Myocyte (in vitro differentiated cells): ENCODE measurements at regions not wholly inside any gene's neighbourhood (a gene's known extent, or its start where the extent isn't known, plus 50 kb on each side); places are given as distances from the start of the nearest gene placed in this dataset.
"Not testable (repeated sequence)": the region's sequence is repeated elsewhere in the genome, so short reads cannot be mapped to it uniquely, and the experiment has no call there.

Experiments used
- DNase-seq: peaks from one replicate; pipeline ENCODE4 v3.0.0-alpha.2; 2012; ENCODE audit warnings: low read depth

DNA sequence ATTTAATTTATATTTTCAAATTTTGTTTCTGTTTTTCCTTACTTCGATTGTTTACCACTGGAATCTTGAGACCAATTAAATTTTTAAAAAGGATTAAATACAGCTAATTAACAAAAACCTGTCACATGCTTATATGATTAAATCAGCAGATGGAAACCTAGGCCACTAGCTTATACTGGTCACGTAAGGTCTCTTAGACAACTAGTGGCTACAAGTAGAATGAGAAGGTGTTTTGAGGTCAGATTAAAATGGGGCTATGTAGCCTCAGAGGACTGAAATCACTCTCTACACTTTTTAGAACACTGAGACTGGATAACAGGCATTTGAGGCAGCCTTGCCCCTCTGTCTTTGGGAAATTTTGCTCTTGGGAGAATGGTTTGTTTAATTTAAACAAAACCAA, 246.5 kb upstream of the ONECUT1 start:
- no peak for DNase-seq

DNA sequence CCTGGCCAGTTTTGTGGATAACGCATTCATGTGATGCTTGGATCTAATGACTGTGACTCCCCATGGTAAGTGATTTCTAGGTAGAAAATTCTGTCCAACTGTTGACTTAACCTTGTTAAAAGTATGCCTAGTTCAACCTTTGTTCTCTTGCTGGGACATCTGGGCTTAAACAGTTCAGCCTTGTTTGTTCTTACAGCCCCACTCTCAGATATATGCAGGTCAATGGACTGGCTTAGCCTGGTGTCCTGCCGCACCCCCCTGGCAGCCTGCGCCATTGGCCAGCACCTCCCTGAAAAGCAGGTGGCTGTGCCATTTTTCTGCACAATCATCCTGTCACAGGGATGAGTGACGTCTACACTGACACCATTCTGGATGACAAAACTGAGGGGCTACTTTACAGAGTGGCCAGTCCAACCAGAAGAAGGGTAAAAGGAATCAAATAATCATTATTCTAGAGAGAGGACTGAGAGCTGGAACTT, 244.7 kb upstream of the ONECUT1 start:
- DNase-seq = no peak

DNA sequence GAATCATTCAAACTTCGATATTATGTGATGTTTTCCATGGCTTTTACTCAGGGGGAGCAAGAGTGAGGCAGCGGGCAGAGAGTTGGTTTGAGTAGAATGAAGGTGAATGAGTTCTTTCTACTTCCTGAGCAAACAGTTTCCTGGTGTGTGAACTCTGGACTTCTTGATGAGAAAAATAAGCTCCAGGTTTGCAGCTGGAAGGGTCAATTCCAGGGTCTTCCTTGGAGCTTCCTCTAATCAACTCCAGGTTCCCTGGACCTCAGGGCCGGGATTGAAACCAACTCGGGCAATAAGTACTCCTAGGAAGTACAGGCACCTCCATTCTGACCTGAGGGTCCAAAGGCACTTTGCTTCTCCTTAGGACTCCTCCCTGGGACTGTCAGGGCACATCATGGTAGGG, 243.6 kb upstream of the ONECUT1 start:
- DNase-seq = no peak

DNA sequence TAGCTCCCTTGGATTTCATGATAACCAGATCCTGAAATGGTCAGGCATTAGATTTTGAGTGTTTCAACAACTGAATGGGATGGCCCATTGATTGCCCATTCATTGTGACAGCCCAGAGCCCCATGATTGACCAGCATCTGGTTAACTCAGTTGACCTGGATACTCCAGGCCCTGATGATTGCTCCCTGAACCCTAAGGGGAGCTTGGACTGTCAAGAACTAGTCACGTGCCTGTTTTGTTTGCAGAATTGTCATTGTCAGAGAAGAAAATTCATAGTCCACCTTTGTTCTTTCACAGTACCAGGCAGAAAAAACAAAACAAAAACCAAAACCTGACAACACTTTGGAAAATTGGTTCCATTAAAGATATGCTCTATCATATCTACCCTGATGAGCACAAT, 241.3 kb upstream of the ONECUT1 start:
- no peak for DNase-seq

DNA sequence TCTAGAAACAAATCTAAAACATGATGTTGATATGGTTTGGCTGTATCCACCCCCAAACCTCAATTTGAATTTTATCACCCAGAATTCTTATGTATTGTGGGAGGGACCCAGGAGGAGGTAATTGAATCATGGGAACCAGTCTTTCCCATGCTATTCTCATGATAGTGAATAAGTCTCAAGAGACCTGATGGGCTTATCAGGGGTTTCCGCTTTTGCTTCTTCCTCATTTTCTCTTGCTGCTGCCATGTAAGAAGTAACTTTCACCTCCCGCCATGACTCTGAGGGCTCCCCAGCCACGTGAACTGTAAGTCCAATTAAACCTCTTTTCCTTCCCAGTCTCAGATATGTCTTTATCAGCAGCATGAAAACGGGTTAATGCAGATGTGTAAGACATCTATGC, 232.7 kb upstream of the ONECUT1 start:
- no peak for DNase-seq

DNA sequence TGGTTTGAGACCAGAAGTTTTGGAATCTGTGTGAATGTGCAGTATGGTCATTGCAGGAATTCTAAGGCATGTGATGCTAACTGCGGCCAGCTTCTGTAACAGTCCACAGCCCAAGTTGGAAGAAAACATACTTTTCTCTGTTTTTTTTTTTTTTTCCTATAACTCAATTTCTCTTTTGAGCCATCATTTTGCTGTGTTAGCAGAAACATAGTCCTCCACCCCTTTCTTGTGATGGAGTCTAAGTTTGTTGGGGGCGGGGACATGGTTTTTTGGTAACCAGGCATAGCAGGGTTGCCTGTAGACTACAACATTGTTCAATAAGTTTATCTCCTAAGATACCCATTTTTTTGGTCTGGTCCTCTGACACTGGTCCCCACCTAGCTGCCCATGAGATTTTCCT, 223.2 kb upstream of the ONECUT1 start:
- no peak for DNase-seq

DNA sequence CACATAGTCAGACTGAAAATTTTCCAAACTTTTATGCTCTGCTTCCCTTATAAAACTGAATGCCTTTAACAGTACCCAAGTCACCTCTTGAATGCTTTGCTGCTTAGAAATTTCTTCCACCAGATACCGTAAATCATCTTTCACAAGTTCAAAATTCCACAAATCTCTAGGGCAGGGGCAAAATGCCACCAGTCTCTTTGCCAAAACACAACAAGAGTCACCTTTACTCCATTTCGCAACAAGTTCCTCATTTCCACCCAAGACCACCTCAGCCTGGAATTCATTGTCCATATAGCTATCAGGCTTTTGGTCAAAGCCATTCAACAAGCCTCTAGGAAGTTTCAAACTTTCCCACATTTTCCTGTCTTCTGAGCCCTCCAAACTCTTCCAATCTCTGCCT, 221.6 kb upstream of the ONECUT1 start:
- not testable (repeated sequence) for DNase-seq

DNA sequence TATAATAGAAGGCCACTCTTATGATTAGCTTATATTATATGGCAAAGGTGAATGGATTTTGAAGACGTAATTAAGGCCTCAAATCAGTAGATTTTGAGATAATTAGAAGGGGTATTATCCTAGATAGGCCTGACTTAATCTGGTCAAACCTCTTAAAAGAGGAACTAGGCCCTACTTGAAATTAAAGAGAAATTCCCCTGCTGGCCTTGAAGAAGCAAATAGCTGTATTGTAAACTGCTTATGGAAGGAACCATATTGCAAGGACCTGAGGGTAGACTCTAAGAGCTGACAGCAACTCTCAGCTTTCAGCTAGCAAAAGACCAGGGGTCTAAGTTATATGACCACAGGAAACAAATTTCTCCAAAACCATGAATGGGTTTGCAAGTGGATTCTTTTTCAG, 219.0 kb upstream of the ONECUT1 start:
- no peak for DNase-seq

DNA sequence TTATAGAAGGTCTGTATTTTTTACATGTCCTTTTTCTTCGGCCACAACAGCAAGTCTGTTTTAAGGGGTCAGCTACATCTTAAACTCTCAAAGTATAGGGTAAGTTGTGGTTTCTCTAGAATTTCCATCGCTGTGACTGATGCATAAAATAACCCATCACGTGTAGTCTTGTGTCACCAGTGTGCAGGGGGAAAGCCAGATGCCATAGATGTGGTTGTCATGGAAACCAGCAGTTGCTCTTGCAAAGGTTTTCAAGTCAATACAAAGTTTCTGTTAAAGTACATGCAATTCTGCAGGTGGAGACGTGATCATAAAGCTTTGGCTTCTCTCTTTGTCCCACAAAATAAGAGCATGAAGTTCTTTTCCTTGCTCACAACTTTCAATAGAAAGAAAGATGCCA, 210.3 kb upstream of the ONECUT1 start:
- DNase-seq = no peak

DNA sequence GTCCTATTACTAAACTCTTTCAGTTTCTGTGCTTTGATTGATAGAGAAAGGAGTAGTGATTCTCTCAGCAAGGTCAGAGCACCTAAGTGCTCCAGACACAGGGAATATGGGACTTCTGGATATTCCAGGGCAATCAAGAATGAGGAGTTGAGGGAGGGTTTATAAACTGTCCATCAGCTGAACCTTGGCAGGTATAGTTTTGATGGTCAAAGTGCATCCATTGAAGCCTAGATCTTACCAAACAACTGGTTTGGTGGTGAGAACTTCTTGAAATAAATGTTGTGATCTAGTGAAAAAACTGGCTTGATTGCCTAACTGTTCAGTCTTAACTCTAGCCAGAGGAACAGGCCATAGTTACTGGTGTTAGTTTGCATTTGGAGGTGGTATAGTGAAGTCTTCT, 207.0 kb upstream of the ONECUT1 start:
- no peak for DNase-seq

DNA sequence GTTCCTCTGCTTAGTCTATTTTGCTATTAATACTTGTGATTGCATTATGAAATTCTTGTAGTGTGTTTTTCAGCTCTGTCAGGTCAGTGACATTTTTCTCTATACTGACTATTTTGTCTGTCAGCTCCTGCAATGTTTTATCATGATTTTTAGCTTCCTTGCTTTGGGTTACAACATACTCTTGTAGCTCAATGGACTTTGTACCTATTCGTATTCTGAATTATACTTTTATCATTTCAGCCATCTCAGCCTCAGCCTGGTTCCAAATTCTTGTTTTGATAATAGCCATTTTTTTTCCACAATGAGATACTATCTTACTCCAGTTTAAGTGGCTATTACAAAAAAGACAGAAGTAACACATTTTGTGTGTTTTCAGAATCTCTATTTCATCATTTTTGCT, 204.2 kb upstream of the ONECUT1 start:
- no peak for DNase-seq

DNA sequence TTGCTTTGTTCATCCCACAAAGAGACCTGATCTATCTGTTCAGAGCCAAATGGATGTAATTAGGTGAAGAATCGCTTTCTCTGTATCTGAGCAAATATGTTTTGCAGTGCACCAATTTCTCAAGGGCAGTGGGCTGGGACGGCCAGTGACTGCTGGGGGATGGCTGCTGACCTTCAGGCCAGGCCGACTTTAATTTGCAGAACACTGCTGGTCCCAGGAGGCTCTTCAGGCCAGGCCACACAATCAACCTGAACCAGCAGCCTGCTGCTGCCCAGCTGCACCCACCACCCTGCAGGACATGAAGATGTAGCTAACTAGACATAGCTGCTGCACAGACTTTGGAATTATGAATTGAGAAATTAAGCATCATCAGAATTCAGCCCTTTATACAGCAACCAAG, 194.4 kb upstream of the ONECUT1 start:
- no peak for DNase-seq

DNA sequence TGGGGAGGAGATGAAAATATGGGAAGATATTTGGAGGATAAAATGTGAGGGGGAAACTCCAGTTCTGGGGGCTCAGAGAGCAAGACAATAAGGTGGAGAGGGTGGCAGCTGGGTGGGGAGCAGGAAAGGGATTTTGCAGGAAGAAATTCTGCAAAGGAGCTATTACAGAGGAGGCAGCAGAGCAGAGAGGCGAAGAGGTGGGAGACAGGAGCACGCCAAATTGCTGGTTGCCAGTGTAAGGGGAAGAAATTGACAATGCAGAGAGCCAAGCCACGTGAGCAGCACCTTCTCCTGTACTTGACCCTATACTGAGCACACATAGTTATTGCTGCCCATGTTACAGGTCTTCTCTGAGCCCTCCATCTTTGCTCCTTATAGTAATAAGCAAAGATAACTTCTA, 190.3 kb upstream of the ONECUT1 start:
- DNase-seq = no peak

DNA sequence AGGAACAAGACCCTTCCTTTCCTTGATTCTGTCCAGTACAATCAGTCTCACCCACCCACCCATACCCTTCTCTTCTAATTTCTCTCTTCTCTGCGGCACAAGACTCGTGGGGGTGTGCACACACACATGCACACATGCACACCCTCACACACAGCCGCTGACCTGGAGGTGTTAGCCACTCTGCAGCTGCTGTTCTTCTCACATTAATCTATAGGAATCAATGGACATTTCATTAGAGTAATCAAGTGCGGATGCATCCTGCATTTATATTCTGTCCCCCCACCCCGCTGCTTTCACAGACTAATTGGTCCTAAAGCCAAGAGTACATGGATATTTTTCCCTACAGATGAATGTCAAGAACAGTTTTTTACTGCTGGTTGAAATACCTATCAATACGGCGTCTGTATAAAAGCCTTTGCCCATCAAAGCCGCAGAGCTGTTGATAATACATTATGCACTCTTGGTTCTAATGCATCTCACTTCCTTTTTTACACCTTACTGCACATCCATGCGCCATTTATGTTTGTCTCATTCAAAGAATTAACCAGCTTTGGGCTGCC, 186.5 kb upstream of the ONECUT1 start:
- DNase-seq = no peak

DNA sequence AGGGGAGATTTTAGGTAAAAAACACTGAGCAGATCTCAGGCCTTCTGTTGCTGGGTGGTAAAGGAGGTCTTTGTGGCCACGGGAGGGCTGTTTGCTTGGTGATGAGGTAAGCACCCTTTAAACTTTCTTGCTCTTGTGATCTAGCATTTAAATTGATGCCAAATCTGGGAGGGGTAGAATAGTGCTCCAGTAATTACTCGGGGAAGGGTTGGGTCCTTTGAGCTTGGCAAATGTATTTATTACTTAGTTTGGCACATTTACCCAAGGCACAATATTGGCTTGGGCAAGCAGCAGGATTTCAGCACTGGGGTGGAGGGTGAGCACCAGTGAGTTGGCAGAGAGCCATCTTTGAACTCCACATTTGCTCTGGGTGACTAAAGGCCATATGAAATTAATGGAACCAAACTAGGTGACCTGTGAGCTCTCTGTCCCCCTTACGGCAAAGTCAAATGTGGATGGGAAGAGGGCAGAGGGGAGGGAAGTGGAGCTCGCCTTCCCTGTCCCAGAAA, 185.9 kb upstream of the ONECUT1 start:
- DNase-seq = no peak

DNA sequence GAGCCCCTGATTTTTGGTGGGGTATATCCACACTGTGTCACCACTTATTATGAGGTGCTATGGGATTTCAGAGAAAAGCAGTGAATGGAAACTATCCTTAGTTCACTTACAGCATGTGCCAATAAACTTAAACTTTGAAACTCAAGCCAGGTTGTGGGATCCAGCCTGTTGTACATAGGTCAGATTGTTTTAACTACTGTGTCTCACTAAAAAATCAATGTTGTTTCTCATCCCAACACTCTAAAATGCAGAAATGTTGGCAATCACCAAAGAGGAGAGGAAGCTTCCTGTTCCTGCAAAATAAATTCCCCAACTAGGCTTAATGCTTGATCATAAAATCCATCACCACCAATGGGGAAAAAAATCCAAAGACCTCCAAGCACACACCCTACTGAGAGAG, 173.7 kb upstream of the ONECUT1 start:
- no peak for DNase-seq

DNA sequence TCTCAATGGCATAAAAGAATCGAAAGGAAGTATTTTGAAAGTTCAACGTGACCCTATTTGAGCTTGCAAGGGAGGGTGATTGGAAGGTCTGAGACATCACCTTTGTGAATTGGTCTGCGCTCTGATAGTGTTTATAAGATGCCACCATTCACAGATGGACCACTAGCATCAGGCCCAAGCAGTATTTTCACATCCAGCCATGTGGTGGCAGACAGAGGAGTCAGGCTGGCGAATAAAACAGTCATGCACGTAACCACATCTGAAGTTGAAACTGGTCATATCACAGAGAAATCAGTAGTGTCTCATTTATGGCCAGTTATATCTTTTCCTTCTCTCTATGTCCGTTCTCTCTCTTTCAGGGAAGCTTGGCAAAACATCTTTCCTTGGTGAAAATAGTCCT, 170.1 kb upstream of the ONECUT1 start:
- no peak for DNase-seq

DNA sequence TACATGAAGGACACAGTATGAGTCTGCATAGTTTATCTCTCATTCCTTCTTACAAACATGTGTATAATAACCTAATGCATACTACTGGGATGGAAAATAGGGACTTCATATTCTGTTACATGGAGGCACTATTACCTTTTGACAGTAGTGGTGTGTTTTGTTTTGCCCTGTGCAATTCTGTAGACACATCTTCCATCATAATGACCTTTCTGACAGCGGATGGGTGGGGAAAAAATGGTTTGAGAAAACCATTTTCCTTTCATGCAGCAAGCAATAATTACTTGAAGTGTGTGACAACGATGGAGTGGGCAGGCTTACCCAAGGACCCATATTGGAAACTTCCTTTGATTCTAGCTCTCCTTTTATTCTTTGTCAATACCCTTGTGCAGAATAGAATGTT, 153.6 kb upstream of the ONECUT1 start:
- DNase-seq = no peak

DNA sequence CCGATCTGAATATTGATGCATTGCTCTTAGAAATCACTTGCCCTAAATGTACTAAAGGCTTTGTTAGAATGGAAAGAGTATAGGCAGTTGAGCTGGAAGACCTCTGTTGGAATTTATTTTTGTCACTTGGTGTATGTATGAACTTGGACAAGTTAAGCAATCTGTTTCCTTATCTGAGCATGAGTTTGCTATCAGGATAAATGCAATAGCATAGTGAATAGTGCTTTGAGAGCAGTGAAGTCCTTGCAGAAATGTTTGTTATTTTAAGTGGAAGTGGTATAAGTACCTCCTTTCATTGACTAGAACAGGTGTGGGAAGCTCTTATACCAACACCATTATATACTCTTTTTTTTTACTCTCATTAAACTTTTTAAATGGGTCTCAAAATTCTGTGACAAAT, 146.4 kb upstream of the ONECUT1 start:
- DNase-seq = no peak

DNA sequence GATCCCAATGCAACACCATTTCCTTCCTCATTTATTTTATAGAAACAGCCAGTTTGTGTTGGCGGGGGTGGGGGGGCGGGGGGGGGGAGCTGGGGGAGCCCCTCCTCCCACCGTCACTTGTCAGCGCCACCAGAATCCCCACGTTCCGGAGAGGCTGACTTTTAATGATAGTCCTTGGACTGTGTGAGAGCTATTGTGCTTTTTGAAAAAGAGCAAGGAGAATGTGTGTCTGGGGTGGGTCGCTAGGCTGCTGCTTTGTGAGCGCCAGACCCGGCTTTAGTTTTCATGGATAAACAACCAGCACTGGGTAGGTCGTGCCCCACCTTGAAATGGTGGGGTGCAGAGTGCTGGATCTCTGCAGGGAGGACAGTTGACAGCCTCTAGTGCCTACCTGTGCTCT, 135.0 kb upstream of the ONECUT1 start:
- DNase-seq = no peak

DNA sequence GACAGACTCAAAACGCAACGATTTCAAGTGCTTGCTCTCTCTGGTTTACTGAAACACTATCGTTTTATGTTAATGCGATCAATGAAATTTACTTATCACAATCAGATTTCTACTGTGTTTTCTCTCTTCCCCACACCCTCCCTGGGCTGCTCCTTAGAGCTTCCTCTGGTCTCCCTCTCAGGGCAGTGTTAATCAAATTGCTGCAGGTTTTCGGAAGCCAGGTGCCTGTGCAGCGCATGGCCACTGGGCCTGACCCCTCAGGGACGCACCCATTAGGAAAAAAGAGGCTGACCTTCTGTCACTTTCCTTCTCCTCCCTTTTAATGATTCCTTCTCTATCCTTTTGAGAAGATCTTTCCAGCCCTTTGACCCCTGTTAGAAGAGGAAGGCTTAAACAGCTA, 134.5 kb upstream of the ONECUT1 start:
- DNase-seq = no peak

DNA sequence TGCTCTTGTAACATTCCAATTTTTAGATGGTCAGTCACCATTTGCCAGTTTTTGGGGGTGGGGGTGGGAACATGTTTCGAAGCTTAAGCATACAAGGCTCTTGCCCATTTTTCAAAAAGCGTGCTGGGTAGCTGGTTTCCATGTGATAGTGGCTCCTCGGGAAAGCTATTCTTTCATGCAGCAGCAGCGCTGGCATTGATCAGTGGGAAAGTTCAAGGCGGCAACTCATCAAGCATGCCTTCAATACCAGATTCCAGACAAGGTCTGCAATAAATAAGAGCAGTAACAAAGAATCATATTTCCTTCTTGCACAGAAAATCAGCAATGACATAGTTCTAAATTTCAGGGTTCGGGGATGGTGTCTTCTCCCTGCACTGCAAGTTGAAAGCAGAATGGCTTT, 133.5 kb upstream of the ONECUT1 start:
- no peak for DNase-seq

DNA sequence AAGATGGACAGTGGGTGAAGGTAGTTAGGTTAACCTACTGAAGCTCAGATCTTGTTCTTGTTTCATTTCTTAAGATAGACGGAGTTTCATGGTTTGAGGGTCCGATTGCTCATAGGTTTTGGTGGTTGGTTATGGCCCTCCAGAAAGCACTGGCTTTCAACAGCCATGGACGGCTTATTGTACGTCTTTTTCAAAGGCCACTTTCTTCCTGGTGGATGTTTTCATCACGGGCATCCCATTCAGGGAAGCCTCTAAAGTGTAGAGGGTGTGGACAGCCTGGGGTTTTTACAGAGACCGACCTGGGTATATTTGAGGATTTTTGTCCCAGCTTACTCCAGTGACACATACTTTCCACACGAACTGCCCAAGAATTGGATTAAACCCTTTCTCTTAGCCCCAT, 132.7 kb upstream of the ONECUT1 start:
- no peak for DNase-seq

DNA sequence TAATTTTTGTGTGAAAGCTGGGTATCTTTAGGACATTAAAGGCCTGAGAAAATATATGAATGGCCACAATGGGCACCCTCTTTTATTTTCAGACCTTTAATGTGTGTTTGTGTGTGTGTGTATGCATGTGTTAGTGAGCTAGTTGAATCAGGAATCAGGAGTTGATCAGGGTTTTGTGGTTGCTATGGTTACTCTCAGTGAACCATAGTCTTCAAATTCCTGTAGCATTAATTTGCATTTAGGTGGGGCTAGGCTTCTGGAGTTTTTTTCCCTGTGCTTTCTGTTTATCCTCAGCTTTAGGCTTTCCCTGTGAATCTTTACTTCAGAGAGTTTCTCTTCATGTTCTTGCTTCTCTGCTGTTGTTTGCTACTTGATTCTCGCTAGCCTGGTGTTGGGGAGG, 122.0 kb upstream of the ONECUT1 start:
- DNase-seq = no peak
